SK-N-SH (cell line): ENCODE measurements at regions not wholly inside any gene's neighbourhood (a gene's known extent, or its start where the extent isn't known, plus 50 kb on each side); places are given as distances from the start of the nearest gene placed in this dataset.

Experiments
- CTCF ChIA-PET: fragments of 300-600, 350-600 bp; formaldehyde crosslinking; extraction: SDS; loops from one replicate; lab custom pipeline; 2021; lab: Yijun Ruan, JAX
- POLR2A ChIA-PET: fragments of 350-600 bp; sonication (Branson Sonifier 250); formaldehyde crosslinking; extraction: SDS; loops from one replicate; lab custom pipeline; 2020; ENCODE audit warnings: antibody characterized with exemption, inconsistent platforms; lab: Yijun Ruan, JAX
- DNase-seq: peaks from one replicate; pipeline ENCODE4 v3.0.0; 2012
- H2AFZ ChIP-seq: fragments of 200-600 bp; sonication (generic); 2 replicates; pipeline ENCODE4 v1.8.1; 2016; ENCODE audit warnings: antibody characterized with exemption, mild to moderate bottlenecking, low read depth
- H3F3A ChIP-seq: fragments of 200-600 bp; sonication (generic); replicated peaks from 2 replicates; pipeline ENCODE3; 2016; ENCODE audit warnings: antibody characterized with exemption, mild to moderate bottlenecking; ENCODE audit not compliant: insufficient read depth
- H3K27ac ChIP-seq, 2 experiments: fragments of 200-500 bp in 1 of 2; fragments of 200-600 bp in 1 of 2; sonication (Bioruptor generic) in 1 of 2; sonication (generic), shearing (Covaris generic) in 1 of 2; 2 replicates each; pipeline versions ENCODE4 v1.5.1 to v1.6.1; 2014 to 2016; ENCODE audit warnings: low read depth in 2 of 2, inconsistent platforms in 1 of 2, low read length in 1 of 2, mild to moderate bottlenecking in 1 of 2, mixed read lengths in 1 of 2
- H3K27me3 ChIP-seq: fragments of 200-600 bp; sonication (generic), shearing (Covaris generic); 2 replicates; pipeline ENCODE4 v1.6.1; 2016; ENCODE audit warnings: mixed run types; ENCODE audit not compliant: insufficient read depth
- H3K36me3 ChIP-seq, 2 experiments: fragments of 200-500 bp in 1 of 2; fragments of 200-600 bp in 1 of 2; sonication (Bioruptor generic) in 1 of 2; sonication (generic) in 1 of 2; replicated peaks in 1 of 2; 2 replicates each; pipeline versions ENCODE3 to v1.5.1; 2014 to 2016; ENCODE audit warnings: low read length in 1 of 2, mild to moderate bottlenecking in 1 of 2; ENCODE audit not compliant: insufficient read depth in 2 of 2, control insufficient read depth in 1 of 2
- H3K4me1 ChIP-seq, 2 experiments: fragments of 200-500 bp in 1 of 2; fragments of 200-600 bp in 1 of 2; sonication (Bioruptor generic) in 1 of 2; sonication (generic), shearing (Covaris generic) in 1 of 2; 2 replicates each; pipeline versions ENCODE4 v1.5.1 to v1.6.1; 2014 to 2016; ENCODE audit warnings: low read depth in 1 of 2, low read length in 1 of 2, mixed run types in 1 of 2; ENCODE audit not compliant: insufficient read depth in 2 of 2, control insufficient read depth in 1 of 2
- H3K4me2 ChIP-seq: fragments of 200-600 bp; sonication (generic), shearing (Covaris generic); 2 replicates; pipeline ENCODE4 v1.6.1; 2017; ENCODE audit warnings: mixed run types
- H3K4me3 ChIP-seq, 2 experiments: fragments of 200-500 bp in 1 of 2; fragments of 200-600 bp in 1 of 2; sonication (Bioruptor generic) in 1 of 2; sonication (generic), shearing (Covaris generic) in 1 of 2; 2 replicates each; pipeline versions ENCODE4 v1.5.1 to v1.8.1; 2014 to 2016; ENCODE audit warnings: low read depth in 2 of 2, inconsistent platforms in 1 of 2, low read length in 1 of 2, mild to moderate bottlenecking in 1 of 2, mixed read lengths in 1 of 2, moderate library complexity in 1 of 2
- H3K79me2 ChIP-seq: fragments of 200-600 bp; sonication (generic); 2 replicates; pipeline ENCODE4 v1.8.1; 2017; ENCODE audit warnings: mild to moderate bottlenecking; ENCODE audit not compliant: insufficient read depth
- H3K9ac ChIP-seq: fragments of 200-600 bp; sonication (generic); 2 replicates; pipeline ENCODE4 v1.6.1; 2017; ENCODE audit warnings: mixed run types
- H3K9me2 ChIP-seq: fragments of 200-600 bp; sonication (generic); 2 replicates; pipeline ENCODE4 v1.6.1; 2017; ENCODE audit warnings: mixed run types
- H3K9me3 ChIP-seq: fragments of 200-600 bp; sonication (generic); 2 replicates; pipeline ENCODE4 v1.6.1; 2017; ENCODE audit warnings: mixed run types, mild to moderate bottlenecking, moderate library complexity
- H4K20me1 ChIP-seq: fragments of 200-600 bp; sonication (generic); 2 replicates; pipeline ENCODE4 v1.6.1; 2017; ENCODE audit warnings: mild to moderate bottlenecking, mixed run types; ENCODE audit not compliant: insufficient read depth
- CHD2 ChIP-seq: fragments of 150-350 bp; IDR thresholded peaks from 2 replicates; pipeline ENCODE4 v1.6.1; 2018; ENCODE audit warnings: low read length; ENCODE audit not compliant: partially characterized antibody
- EZH2phosphoT487 ChIP-seq: fragments of 200-600 bp; sonication (generic); IDR thresholded peaks from 2 replicates; pipeline ENCODE4 v1.6.1; 2017; ENCODE audit warnings: low read depth, mixed run types, mild to moderate bottlenecking, antibody characterized with exemption, moderate library complexity, borderline replicate concordance
- FOXM1 ChIP-seq: IDR thresholded peaks from 2 replicates; pipeline ENCODE4 v1.4.0; 2012; ENCODE audit warnings: low read depth, mild to moderate bottlenecking
- NRF1 ChIP-seq: IDR thresholded peaks from 2 replicates; pipeline ENCODE4 v1.6.1; 2012; ENCODE audit warnings: low read depth, mild to moderate bottlenecking, low read length
- POLR2AphosphoS5 ChIP-seq: IDR thresholded peaks from 2 replicates; pipeline ENCODE4 v1.6.1; 2012; ENCODE audit warnings: low read depth, low read length
- REST ChIP-seq: IDR thresholded peaks from 2 replicates; pipeline ENCODE4 v1.6.1; 2012; ENCODE audit warnings: mild to moderate bottlenecking, low read depth, low read length, moderate library complexity
- RXRA ChIP-seq: IDR thresholded peaks from 2 replicates; pipeline ENCODE4 v1.4.0; 2012; ENCODE audit warnings: low read depth, mild to moderate bottlenecking, borderline replicate concordance
- SIN3A ChIP-seq: IDR thresholded peaks from 2 replicates; pipeline ENCODE4 v1.6.1; 2012; ENCODE audit warnings: low read depth, mild to moderate bottlenecking, low read length, moderate library complexity, borderline replicate concordance
- SMC3 ChIP-seq: IDR thresholded peaks from 2 replicates; pipeline ENCODE4 v1.6.1; 2012; ENCODE audit warnings: low read depth, low read length, improper control_type of control experiment
- TAF1 ChIP-seq: IDR thresholded peaks from 2 replicates; pipeline ENCODE4 v1.6.1; 2012; ENCODE audit warnings: low read depth, mild to moderate bottlenecking, low read length, moderate library complexity, borderline replicate concordance
- TCF12 ChIP-seq: IDR thresholded peaks from 2 replicates; pipeline ENCODE4 v1.4.0; 2012
- TEAD4 ChIP-seq: IDR thresholded peaks from 2 replicates; pipeline ENCODE4 v1.4.0; 2012; ENCODE audit warnings: mild to moderate bottlenecking, borderline replicate concordance; ENCODE audit not compliant: insufficient read depth
- USF1 ChIP-seq: IDR thresholded peaks from 2 replicates; pipeline ENCODE4 v1.4.0; 2012; ENCODE audit warnings: low read depth, borderline replicate concordance
- WGBS: methylation state at CpG from one replicate; pipeline ENCODE4 v1.1.6; 2017; ENCODE audit warnings: low lambda C conversion rate; 5-methylcytosine and 5-hydroxymethylcytosine counted together
- TF ChIP-seq, protein P1 (sequence below): IDR thresholded peaks from 2 replicates; pipeline ENCODE4; 2012
- TF ChIP-seq, protein P2 (sequence below): fragments of 150-350 bp; IDR thresholded peaks from 2 replicates; pipeline ENCODE4 v1.6.1; 2017; ENCODE audit warnings: antibody characterized with exemption, low read length, low read depth, borderline replicate concordance
- TF ChIP-seq, protein P3 (sequence below): fragments of 200-600 bp; sonication (generic); IDR thresholded peaks from 2 replicates; pipeline ENCODE4 v1.6.1; 2017; ENCODE audit warnings: antibody characterized with exemption, mild to moderate bottlenecking, moderate library complexity

GRCh38 chr13:103326326-103326725 is 260.1 kb upstream of the SLC10A2 start:
- H3K9me2 ChIP-seq = no peaks in the 10 kb centered on the region
- no peak for TF ChIP-seq CHD2
- TF ChIP-seq, protein P1, sequence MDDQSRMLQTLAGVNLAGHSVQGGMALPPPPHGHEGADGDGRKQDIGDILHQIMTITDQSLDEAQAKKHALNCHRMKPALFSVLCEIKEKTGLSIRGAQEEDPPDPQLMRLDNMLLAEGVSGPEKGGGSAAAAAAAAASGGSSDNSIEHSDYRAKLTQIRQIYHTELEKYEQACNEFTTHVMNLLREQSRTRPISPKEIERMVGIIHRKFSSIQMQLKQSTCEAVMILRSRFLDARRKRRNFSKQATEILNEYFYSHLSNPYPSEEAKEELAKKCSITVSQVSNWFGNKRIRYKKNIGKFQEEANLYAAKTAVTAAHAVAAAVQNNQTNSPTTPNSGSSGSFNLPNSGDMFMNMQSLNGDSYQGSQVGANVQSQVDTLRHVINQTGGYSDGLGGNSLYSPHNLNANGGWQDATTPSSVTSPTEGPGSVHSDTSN = no peak
- TF ChIP-seq USF1 = no peak
- TF ChIP-seq, all 33 proteins: peak for 0

GRCh38 chr13:103325672-103326071 is 259.5 kb upstream of the SLC10A2 start:
- TF ChIP-seq NRF1 (no peak), RXRA (no peak), REST (no peak), EZH2phosphoT487 (no peak), SIN3A (no peak), TAF1 (no peak), SMC3 (no peak), TEAD4 (no peak), FOXM1 (no peak), POLR2AphosphoS5 (no peak), TCF12 (no peak)
- TF ChIP-seq, protein P1 = no peak
- TF ChIP-seq, protein P2, sequence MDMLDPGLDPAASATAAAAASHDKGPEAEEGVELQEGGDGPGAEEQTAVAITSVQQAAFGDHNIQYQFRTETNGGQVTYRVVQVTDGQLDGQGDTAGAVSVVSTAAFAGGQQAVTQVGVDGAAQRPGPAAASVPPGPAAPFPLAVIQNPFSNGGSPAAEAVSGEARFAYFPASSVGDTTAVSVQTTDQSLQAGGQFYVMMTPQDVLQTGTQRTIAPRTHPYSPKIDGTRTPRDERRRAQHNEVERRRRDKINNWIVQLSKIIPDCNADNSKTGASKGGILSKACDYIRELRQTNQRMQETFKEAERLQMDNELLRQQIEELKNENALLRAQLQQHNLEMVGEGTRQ = no peak
- TF ChIP-seq, protein P3, sequence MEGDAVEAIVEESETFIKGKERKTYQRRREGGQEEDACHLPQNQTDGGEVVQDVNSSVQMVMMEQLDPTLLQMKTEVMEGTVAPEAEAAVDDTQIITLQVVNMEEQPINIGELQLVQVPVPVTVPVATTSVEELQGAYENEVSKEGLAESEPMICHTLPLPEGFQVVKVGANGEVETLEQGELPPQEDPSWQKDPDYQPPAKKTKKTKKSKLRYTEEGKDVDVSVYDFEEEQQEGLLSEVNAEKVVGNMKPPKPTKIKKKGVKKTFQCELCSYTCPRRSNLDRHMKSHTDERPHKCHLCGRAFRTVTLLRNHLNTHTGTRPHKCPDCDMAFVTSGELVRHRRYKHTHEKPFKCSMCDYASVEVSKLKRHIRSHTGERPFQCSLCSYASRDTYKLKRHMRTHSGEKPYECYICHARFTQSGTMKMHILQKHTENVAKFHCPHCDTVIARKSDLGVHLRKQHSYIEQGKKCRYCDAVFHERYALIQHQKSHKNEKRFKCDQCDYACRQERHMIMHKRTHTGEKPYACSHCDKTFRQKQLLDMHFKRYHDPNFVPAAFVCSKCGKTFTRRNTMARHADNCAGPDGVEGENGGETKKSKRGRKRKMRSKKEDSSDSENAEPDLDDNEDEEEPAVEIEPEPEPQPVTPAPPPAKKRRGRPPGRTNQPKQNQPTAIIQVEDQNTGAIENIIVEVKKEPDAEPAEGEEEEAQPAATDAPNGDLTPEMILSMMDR = no peak
- Histone ChIP-seq H3K27ac (peak overlapping the region in 1 of 2 experiments; percentile 88; a peak in 1 of 4 replicates), H3K9me3 (no peaks in the 10 kb centered on the region), H3K36me3 (no peaks in the 10 kb centered on the region), H3K4me1 (peaks cover 0 to 5% of the 10 kb centered on the region in 2 experiments; a peak in 1 of 4 replicates), H3F3A (no peaks in the 10 kb centered on the region), H4K20me1 (no peaks in the 10 kb centered on the region), H3K9me2 (no peaks in the 10 kb centered on the region), H3K9ac (no peak overlapping the region), H3K27me3 (no peaks in the 10 kb centered on the region), H3K4me3 (no peak overlapping the region), H3K4me2 (no peak overlapping the region), H3K79me2 (no peaks in the 10 kb centered on the region), H2AFZ (no peak overlapping the region)
- POLR2A ChIA-PET = no interaction called here
- no peak for DNase-seq
- 8% methylated on average over 2 of the region's 2 CpGs for WGBS
- CTCF ChIA-PET = no interaction called here

More at GRCh38 chr13:103326326-103326725, 260.1 kb upstream of the SLC10A2 start:
- Histone ChIP-seq H3K9me3 (no peaks in the 10 kb centered on the region), H3K79me2 (no peaks in the 10 kb centered on the region), H3K4me3 (no peak overlapping the region), H3K27ac (no peak overlapping the region; a peak in 1 of 4 replicates), H4K20me1 (no peaks in the 10 kb centered on the region), H3F3A (no peaks in the 10 kb centered on the region), H3K27me3 (no peaks in the 10 kb centered on the region), H2AFZ (no peak overlapping the region), H3K4me2 (no peak overlapping the region), H3K4me1 (peaks cover 0 to 5% of the 10 kb centered on the region in 2 experiments; a peak in 1 of 4 replicates), H3K9ac (no peak overlapping the region), H3K36me3 (no peaks in the 10 kb centered on the region)
- CTCF ChIA-PET = no interaction called here
- DNase-seq = no peak
- WGBS = 20% methylated on average over 2 of the region's 2 CpGs
- POLR2A ChIA-PET = no interaction called here
